ENCODE measurements at regions not wholly inside any gene's neighbourhood (a gene's known extent, or its start where the extent isn't known, plus 50 kb on each side); places are given as distances from the start of the nearest gene placed in this dataset.

- ChIA-PET POLR2A (no interaction called here), CTCF (no interaction called here)
- no peak for DNase-seq (ENCODE audit: low read depth, low spot score)
- H3K4me3 ChIP-seq (ENCODE audit: low read depth, low read length): no peak overlapping the region
- no peak for TF ChIP-seq CTCF (IDR thresholded peaks at IDR 0.05; ENCODE audit: insufficient read depth, low read length, missing control alignments)
Observed at GRCh38 chr5:133809801-133810200, 158.6 kb downstream of the C5orf15 start.

- CTCF ChIA-PET: no interaction called here
- no peak for DNase-seq (ENCODE audit: low read depth, low spot score)
- TF ChIP-seq CTCF (IDR thresholded peaks at IDR 0.05; ENCODE audit: insufficient read depth, low read length, missing control alignments): no peak
- POLR2A ChIA-PET: no interaction called here
- H3K4me3 ChIP-seq (ENCODE audit: low read depth, low read length): no peak overlapping the region
Observed at GRCh38 chr5:133807348-133807747, 161.1 kb downstream of the C5orf15 start.

GRCh38 chr5:133806847-133807246 lies 161.6 kb downstream of the C5orf15 start:
- TF ChIP-seq CTCF (IDR thresholded peaks at IDR 0.05; ENCODE audit: insufficient read depth, low read length, missing control alignments): no peak
- no peak for DNase-seq (ENCODE audit: low read depth, low spot score)
- POLR2A ChIA-PET: no interaction called here
- CTCF ChIA-PET: no interaction called here
- no peak overlapping the region for H3K4me3 ChIP-seq (ENCODE audit: low read depth, low read length)

GRCh38 chr5:133801955-133802751 lies 166.3 kb downstream of the C5orf15 start:
- H3K4me3 ChIP-seq (ENCODE audit: low read depth, low read length): no peak overlapping the region
- ChIA-PET CTCF (no interaction called here), POLR2A (no interaction called here)
- no peak for TF ChIP-seq CTCF (IDR thresholded peaks at IDR 0.05; ENCODE audit: insufficient read depth, low read length, missing control alignments)
- no peak for DNase-seq (ENCODE audit: low read depth, low spot score)

GRCh38 chr5:133801431-133801830 lies 167.0 kb downstream of the C5orf15 start:
- POLR2A ChIA-PET: no interaction called here
- CTCF ChIA-PET: no interaction called here

More at GRCh38 chr5:133801431-133801830, 167.0 kb downstream of the C5orf15 start:
- no peak for TF ChIP-seq CTCF (IDR thresholded peaks at IDR 0.05; ENCODE audit: insufficient read depth, low read length, missing control alignments)
- DNase-seq (ENCODE audit: low read depth, low spot score): no peak
- no peak overlapping the region for H3K4me3 ChIP-seq (ENCODE audit: low read depth, low read length)
